Endothelial cell of umbilical vein (primary cell): ENCODE measurements at regions not wholly inside any gene's neighbourhood (a gene's known extent, or its start where the extent isn't known, plus 50 kb on each side); places are given as distances from the start of the nearest gene placed in this dataset.

Source experiments
- BruUV-seq: library from RNA; stranded (reverse); fragments of 400-500 nt; replicated peaks from 2 replicates; lab custom pipeline; 2021; lab: Mats Ljungman, UMichigan
- CTCF ChIA-PET: fragments of 300-600, 350-600 bp; sonication (Branson Sonifier 250); formaldehyde crosslinking; loops from one replicate; lab custom pipeline; 2021; ENCODE audit warnings: antibody characterized with exemption, inconsistent platforms; lab: Charles Lee
- POLR2A ChIA-PET: fragments of 300-600, 350-600 bp; sonication (Branson Sonifier 250); formaldehyde crosslinking; loops from one replicate; lab custom pipeline; 2021; ENCODE audit warnings: antibody characterized with exemption, inconsistent platforms; lab: Charles Lee
- DNase-seq: peaks from one replicate; pipeline ENCODE4 v3.0.0-alpha.2; 2011; ENCODE audit warnings: low read depth, low spot score
- FAIRE-seq: peaks from 2 replicates; lab custom pipeline; 2011; peaks lifted over from hg19 to GRCh38; lab: Jason Lieb, UNC
- H2AFZ ChIP-seq: 2 replicates; pipeline ENCODE4 v1.6.0; 2012; ENCODE audit warnings: low read depth, low read length, control low read depth, inconsistent platforms
- H3K27ac ChIP-seq: 2 replicates; pipeline ENCODE4 v1.5.1; 2011; ENCODE audit warnings: low read depth, mild to moderate bottlenecking, control low read depth, low read length, moderate library complexity; ENCODE audit not compliant: insufficient read depth
- H3K27me3 ChIP-seq, 2 experiments: 2 replicates each; pipeline versions ENCODE4 v1.6.0 to v1.6.1; 2011; ENCODE audit warnings: low read length in 2 of 2, mixed read lengths in 1 of 2; ENCODE audit not compliant: control insufficient read depth in 2 of 2, insufficient read depth in 2 of 2
- H3K36me3 ChIP-seq, 2 experiments: 2 replicates in 1 of 2; 3 replicates in 1 of 2; pipeline ENCODE4 v1.5.1; 2011; ENCODE audit warnings: low read length in 2 of 2, mild to moderate bottlenecking in 1 of 2, moderate library complexity in 1 of 2; ENCODE audit not compliant: control insufficient read depth in 2 of 2, insufficient read depth in 2 of 2; ENCODE audit errors: extremely low read depth in 1 of 2
- H3K4me1 ChIP-seq: 3 replicates; pipeline ENCODE4 v1.5.1; 2011; ENCODE audit warnings: mild to moderate bottlenecking, low read length; ENCODE audit not compliant: control insufficient read depth, insufficient read depth; ENCODE audit errors: extremely low read depth
- H3K4me2 ChIP-seq: 2 replicates; pipeline ENCODE4 v1.6.1; 2011; ENCODE audit warnings: low read length, control low read depth, mixed read lengths; ENCODE audit not compliant: insufficient read depth
- H3K4me3 ChIP-seq, 3 experiments: fragments of 200-600 bp in 1 of 3; sonication (generic), shearing (Covaris generic) in 1 of 3; replicated peaks in 1 of 3; 2 replicates each; pipeline ENCODE4 v1.5.1; 2011 to 2016; ENCODE audit warnings: control low read depth in 3 of 3, low read length in 3 of 3, mild to moderate bottlenecking in 2 of 3, inconsistent platforms in 1 of 3, low read depth in 1 of 3, moderate library complexity in 1 of 3; ENCODE audit not compliant: insufficient read depth in 1 of 3
- H3K79me2 ChIP-seq: 2 replicates; pipeline ENCODE4 v1.6.0; 2012; ENCODE audit warnings: low read length, inconsistent platforms; ENCODE audit not compliant: control insufficient read depth, insufficient read depth
- H3K9ac ChIP-seq: replicated peaks from 2 replicates; pipeline ENCODE3; 2011; ENCODE audit warnings: low read length, control low read depth; ENCODE audit not compliant: insufficient read depth; ENCODE audit errors: extremely low read depth
- H3K9me1 ChIP-seq: replicated peaks from 3 replicates; pipeline ENCODE4 v1.6.0; 2011; ENCODE audit warnings: mild to moderate bottlenecking, low read length; ENCODE audit not compliant: control insufficient read depth, insufficient read depth; ENCODE audit errors: extremely low read depth
- H3K9me3 ChIP-seq: replicated peaks from 2 replicates; pipeline ENCODE4 v1.5.1; 2012; ENCODE audit warnings: low read length, inconsistent platforms; ENCODE audit not compliant: control insufficient read depth, insufficient read depth
- H4K20me1 ChIP-seq: replicated peaks from 2 replicates; pipeline ENCODE3; 2011; ENCODE audit warnings: mild to moderate bottlenecking, low read length; ENCODE audit not compliant: control insufficient read depth, insufficient read depth; ENCODE audit errors: extremely low read depth
- CTCF ChIP-seq, 2 donors: IDR thresholded peaks; 1 replicate in 1 of 2; 2 replicates in 1 of 2; pipeline ENCODE4 v1.5.1; 2011; ENCODE audit warnings: low read length in 2 of 2, mild to moderate bottlenecking in 2 of 2, moderate library complexity in 2 of 2, control low read depth in 1 of 2, inconsistent platforms in 1 of 2, low read depth in 1 of 2; ENCODE audit not compliant: insufficient read depth in 1 of 2; ENCODE audit errors: extremely low read depth in 1 of 2
- EZH2 ChIP-seq: IDR thresholded peaks from 2 replicates; pipeline ENCODE4 v1.6.1; 2012; ENCODE audit warnings: borderline replicate concordance, low read depth, mild to moderate bottlenecking, moderate library complexity, low read length, inconsistent platforms; ENCODE audit not compliant: severe bottlenecking
- FOS ChIP-seq: IDR thresholded peaks from 2 replicates; pipeline ENCODE4 v1.6.1; 2011; ENCODE audit warnings: mild to moderate bottlenecking, low read length, moderate library complexity, borderline replicate concordance; ENCODE audit not compliant: insufficient read depth
- GATA2 ChIP-seq: IDR thresholded peaks from 2 replicates; pipeline ENCODE4 v1.7.0; 2011; ENCODE audit warnings: low read depth, mild to moderate bottlenecking, moderate library complexity, mixed read lengths, low read length; ENCODE audit not compliant: insufficient read length, insufficient read depth
- JUN ChIP-seq: IDR thresholded peaks from 2 replicates; pipeline ENCODE4 v1.6.1; 2011; ENCODE audit warnings: borderline replicate concordance, low read depth; ENCODE audit not compliant: insufficient read length, insufficient read depth
- MAX ChIP-seq: IDR thresholded peaks from 2 replicates; pipeline ENCODE4 v1.6.1; 2011; ENCODE audit not compliant: insufficient read depth, insufficient read length
- MYC ChIP-seq: IDR thresholded peaks from one replicate; pipeline ENCODE4 v1.6.1; 2011; ENCODE audit warnings: mild to moderate bottlenecking, low read depth, low read length
- POLR2A ChIP-seq: IDR thresholded peaks from 2 replicates; pipeline ENCODE4 v1.6.1; 2012; ENCODE audit warnings: low read depth, mild to moderate bottlenecking, control low read depth, low read length
- POLR2AphosphoS5 ChIP-seq: IDR thresholded peaks from 2 replicates; pipeline ENCODE4 v1.6.1; 2012; ENCODE audit warnings: low read depth, mild to moderate bottlenecking, control low read depth, low read length, moderate library complexity; ENCODE audit not compliant: insufficient read depth
- dilution Hi-C: fragments of 300-500 bp; cut with MboI; formaldehyde crosslinking; loops from one replicate; pipeline ENCODE4 v1.15.0; 2019; ENCODE audit warnings: low sequenced_read_pairs; ENCODE audit not compliant: extremely low pct_ligation_motif_present
- intact Hi-C: fragments of 100-400 bp; cut with micrococcal nuclease; formaldehyde crosslinking; loops from one replicate; pipeline ENCODE4 v1.10.0; 2022

GRCh38 chr15:87196498-87196897 lies 1060.0 kb downstream of the NTRK3 start:
- Histone ChIP-seq H3K4me3 (no peak overlapping the region), H3K27me3 (no peaks in the 10 kb centered on the region), H3K79me2 (no peaks in the 10 kb centered on the region), H3K27ac (no peak overlapping the region), H3K36me3 (no peaks in the 10 kb centered on the region), H4K20me1 (no peaks in the 10 kb centered on the region), H3K4me2 (no peak overlapping the region), H3K9me1 (no peaks in the 10 kb centered on the region), H3K9ac (no peak overlapping the region), H3K4me1 (no peaks in the 10 kb centered on the region), H3K9me3 (peaks cover 7% of the 10 kb centered on the region), H2AFZ (no peak overlapping the region)
- intact Hi-C loops: no loop called here
- dilution Hi-C loops: no loop called here
- TF ChIP-seq MYC (no peak), POLR2AphosphoS5 (no peak), MAX (no peak), POLR2A (no peak), JUN (no peak), EZH2 (no peak), CTCF (IDR thresholded peaks at IDR 0.05; ENCODE audit: extremely low read depth in 1 of 2, insufficient read depth in 1 of 2, low read depth in 1 of 2, low read length in 2 of 2) (no peak), FOS (no peak), GATA2 (no peak)
- CTCF ChIA-PET: no interaction called here
- no peak for FAIRE-seq
- DNase-seq: no peak
- POLR2A ChIA-PET: no interaction called here
- BruUV-seq: no TSS peak
